Liver (tissue), 8 donors: ENCODE measurements at regions not wholly inside any gene's neighbourhood (a gene's known extent, or its start where the extent isn't known, plus 50 kb on each side); places are given as distances from the start of the nearest gene placed in this dataset.
A peak's percentile ranks its signal among the peaks of the same experiment; 100 is the strongest.

ENCODE experiments used
- DNase-seq: peaks from one replicate; pipeline ENCODE4 v3.0.0-alpha.2; 2017; ENCODE audit warnings: low spot score
- H3K27ac ChIP-seq, 2 donors: one replicate each; pipeline ENCODE4 v1.7.0; 2013; ENCODE audit warnings: inconsistent platforms in 2 of 2, low read length in 2 of 2, control low read depth in 1 of 2, low read depth in 1 of 2, mild to moderate bottlenecking in 1 of 2
- H3K27me3 ChIP-seq, 4 donors: one replicate each; pipeline versions ENCODE4 v1.6.1 to v1.7.0; 2013; ENCODE audit warnings: low read length in 3 of 4, inconsistent platforms in 1 of 4, mild to moderate bottlenecking in 1 of 4, moderate library complexity in 1 of 4; ENCODE audit not compliant: control insufficient read depth in 4 of 4, insufficient read depth in 4 of 4
- H3K36me3 ChIP-seq, 4 donors: one replicate each; pipeline versions ENCODE4 v1.6.1 to v1.7.0; 2013; ENCODE audit warnings: low read length in 3 of 4, mild to moderate bottlenecking in 3 of 4, low read depth in 1 of 4, moderate library complexity in 1 of 4; ENCODE audit not compliant: control insufficient read depth in 4 of 4, insufficient read depth in 3 of 4
- H3K4me1 ChIP-seq, 4 donors: one replicate each; pipeline versions ENCODE4 v1.6.1 to v1.7.0; 2013; ENCODE audit warnings: low read length in 3 of 4, mild to moderate bottlenecking in 3 of 4, moderate library complexity in 1 of 4; ENCODE audit not compliant: control insufficient read depth in 4 of 4, insufficient read depth in 4 of 4
- H3K4me3 ChIP-seq, 3 donors: one replicate each; pipeline versions ENCODE4 v1.6.1 to v1.7.0; 2013; ENCODE audit warnings: low read length in 3 of 3, control low read depth in 1 of 3, low read depth in 1 of 3, mild to moderate bottlenecking in 1 of 3
- H3K9ac ChIP-seq, 2 donors: one replicate each; pipeline ENCODE4 v1.7.0; 2013; ENCODE audit warnings: low read length in 2 of 2, mild to moderate bottlenecking in 2 of 2, moderate library complexity in 2 of 2, control low read depth in 1 of 2, low read depth in 1 of 2
- H3K9me3 ChIP-seq, 4 donors: one replicate each; pipeline versions ENCODE4 v1.6.1 to v1.7.0; 2013; ENCODE audit warnings: low read length in 3 of 4; ENCODE audit not compliant: control insufficient read depth in 4 of 4
- EGR1 ChIP-seq, 2 donors: IDR thresholded peaks; 2 replicates each; pipeline ENCODE4 v1.6.1; 2016 to 2018; ENCODE audit warnings: antibody characterized with exemption in 2 of 2, low read depth in 2 of 2
- FOXA2 ChIP-seq: IDR thresholded peaks from 2 replicates; pipeline ENCODE4 v1.6.1; 2016; ENCODE audit warnings: antibody characterized with exemption
- HNF4A ChIP-seq, 2 donors: conservative IDR thresholded peaks; 2 replicates each; pipeline ENCODE4 v1.6.1; 2016; ENCODE audit warnings: antibody characterized with exemption in 2 of 2, mild to moderate bottlenecking in 2 of 2
- JUND ChIP-seq, 2 donors: IDR thresholded peaks; 2 replicates each; pipeline ENCODE4 v1.6.1; 2016; ENCODE audit warnings: antibody characterized with exemption in 2 of 2
- NR2F2 ChIP-seq: IDR thresholded peaks from 2 replicates; pipeline ENCODE4 v1.6.1; 2016; ENCODE audit warnings: antibody characterized with exemption
- RAD21 ChIP-seq, 2 donors: IDR thresholded peaks; 2 replicates each; pipeline ENCODE4 v1.6.1; 2016; ENCODE audit warnings: antibody characterized with exemption in 2 of 2, mild to moderate bottlenecking in 2 of 2
- RXRA ChIP-seq, 2 donors: IDR thresholded peaks; 2 replicates each; pipeline ENCODE4 v1.6.1; 2017 to 2018; ENCODE audit warnings: antibody characterized with exemption in 2 of 2, mild to moderate bottlenecking in 1 of 2
- SP1 ChIP-seq: IDR thresholded peaks from 2 replicates; pipeline ENCODE4 v1.6.1; 2018; ENCODE audit warnings: antibody characterized with exemption, mild to moderate bottlenecking
- YY1 ChIP-seq: IDR thresholded peaks from 2 replicates; pipeline ENCODE4 v1.6.1; 2016; ENCODE audit warnings: antibody characterized with exemption, mild to moderate bottlenecking
- WGBS: extraction: QIAGEN DNeasy Blood & Tissue Kit; methylation state at CpG from one replicate; pipeline ENCODE4 v1.1.7; 2013; 5-methylcytosine and 5-hydroxymethylcytosine counted together
- TF ChIP-seq, protein P1 (sequence below): fragments of 150-350 bp; IDR thresholded peaks from 2 replicates; pipeline ENCODE4 v1.5.1; 2017; ENCODE audit warnings: improper control_type of control experiment, low read depth, low read length; ENCODE audit not compliant: missing input control
- TF ChIP-seq, protein P2 (sequence below): IDR thresholded peaks from 2 replicates; pipeline ENCODE4 v1.6.1; 2016; ENCODE audit warnings: antibody characterized with exemption
- TF ChIP-seq, protein P3 (sequence below): IDR thresholded peaks from 2 replicates; pipeline ENCODE4 v1.6.1; 2016; ENCODE audit warnings: antibody characterized with exemption
- donor health status: healthy.
- donor health status: healthy.
- donor health status: healthy.
- donor health status: healthy.
- donor health status: healthy.

DNA sequence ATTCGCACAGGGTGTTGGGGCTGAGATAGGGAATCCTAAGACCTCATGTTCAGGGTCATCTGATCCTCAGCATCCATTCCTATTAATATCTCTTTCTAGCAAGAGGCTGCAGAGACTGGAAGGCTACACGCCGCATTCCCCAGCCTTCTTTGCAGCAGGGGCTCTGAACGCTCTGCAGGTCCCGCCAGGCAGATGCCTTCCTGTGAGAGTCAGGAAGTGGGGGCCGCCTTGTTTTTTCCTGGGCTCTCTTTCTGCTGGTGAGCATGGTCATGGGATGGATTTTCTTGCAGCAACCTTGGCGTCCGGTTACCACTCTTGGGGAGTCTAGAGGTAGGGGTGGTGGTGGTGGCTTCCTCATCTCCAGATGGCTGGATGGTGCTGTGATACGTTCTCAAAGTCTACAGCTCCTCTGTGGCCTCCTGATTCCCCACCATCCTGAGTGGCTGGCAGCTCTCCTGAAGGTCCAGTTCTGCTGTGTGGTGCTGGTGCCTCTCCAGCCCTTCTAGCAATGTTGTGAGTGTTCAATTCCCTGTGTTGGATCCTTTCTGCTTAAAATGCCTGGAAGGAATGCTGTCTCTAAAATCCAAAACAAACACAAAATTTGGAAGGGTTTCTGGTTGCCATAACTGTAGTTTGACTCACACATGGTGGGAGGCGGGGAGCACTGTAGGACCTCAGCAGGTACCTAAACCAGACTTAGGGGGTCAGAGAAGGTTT lies 111.9 kb downstream of the CEBPB start (continued):
- TF ChIP-seq, protein P1, sequence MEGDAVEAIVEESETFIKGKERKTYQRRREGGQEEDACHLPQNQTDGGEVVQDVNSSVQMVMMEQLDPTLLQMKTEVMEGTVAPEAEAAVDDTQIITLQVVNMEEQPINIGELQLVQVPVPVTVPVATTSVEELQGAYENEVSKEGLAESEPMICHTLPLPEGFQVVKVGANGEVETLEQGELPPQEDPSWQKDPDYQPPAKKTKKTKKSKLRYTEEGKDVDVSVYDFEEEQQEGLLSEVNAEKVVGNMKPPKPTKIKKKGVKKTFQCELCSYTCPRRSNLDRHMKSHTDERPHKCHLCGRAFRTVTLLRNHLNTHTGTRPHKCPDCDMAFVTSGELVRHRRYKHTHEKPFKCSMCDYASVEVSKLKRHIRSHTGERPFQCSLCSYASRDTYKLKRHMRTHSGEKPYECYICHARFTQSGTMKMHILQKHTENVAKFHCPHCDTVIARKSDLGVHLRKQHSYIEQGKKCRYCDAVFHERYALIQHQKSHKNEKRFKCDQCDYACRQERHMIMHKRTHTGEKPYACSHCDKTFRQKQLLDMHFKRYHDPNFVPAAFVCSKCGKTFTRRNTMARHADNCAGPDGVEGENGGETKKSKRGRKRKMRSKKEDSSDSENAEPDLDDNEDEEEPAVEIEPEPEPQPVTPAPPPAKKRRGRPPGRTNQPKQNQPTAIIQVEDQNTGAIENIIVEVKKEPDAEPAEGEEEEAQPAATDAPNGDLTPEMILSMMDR = no peak
- no peak for TF ChIP-seq NR2F2
- TF ChIP-seq, protein P2, sequence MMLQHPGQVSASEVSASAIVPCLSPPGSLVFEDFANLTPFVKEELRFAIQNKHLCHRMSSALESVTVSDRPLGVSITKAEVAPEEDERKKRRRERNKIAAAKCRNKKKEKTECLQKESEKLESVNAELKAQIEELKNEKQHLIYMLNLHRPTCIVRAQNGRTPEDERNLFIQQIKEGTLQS = no peak

DNA sequence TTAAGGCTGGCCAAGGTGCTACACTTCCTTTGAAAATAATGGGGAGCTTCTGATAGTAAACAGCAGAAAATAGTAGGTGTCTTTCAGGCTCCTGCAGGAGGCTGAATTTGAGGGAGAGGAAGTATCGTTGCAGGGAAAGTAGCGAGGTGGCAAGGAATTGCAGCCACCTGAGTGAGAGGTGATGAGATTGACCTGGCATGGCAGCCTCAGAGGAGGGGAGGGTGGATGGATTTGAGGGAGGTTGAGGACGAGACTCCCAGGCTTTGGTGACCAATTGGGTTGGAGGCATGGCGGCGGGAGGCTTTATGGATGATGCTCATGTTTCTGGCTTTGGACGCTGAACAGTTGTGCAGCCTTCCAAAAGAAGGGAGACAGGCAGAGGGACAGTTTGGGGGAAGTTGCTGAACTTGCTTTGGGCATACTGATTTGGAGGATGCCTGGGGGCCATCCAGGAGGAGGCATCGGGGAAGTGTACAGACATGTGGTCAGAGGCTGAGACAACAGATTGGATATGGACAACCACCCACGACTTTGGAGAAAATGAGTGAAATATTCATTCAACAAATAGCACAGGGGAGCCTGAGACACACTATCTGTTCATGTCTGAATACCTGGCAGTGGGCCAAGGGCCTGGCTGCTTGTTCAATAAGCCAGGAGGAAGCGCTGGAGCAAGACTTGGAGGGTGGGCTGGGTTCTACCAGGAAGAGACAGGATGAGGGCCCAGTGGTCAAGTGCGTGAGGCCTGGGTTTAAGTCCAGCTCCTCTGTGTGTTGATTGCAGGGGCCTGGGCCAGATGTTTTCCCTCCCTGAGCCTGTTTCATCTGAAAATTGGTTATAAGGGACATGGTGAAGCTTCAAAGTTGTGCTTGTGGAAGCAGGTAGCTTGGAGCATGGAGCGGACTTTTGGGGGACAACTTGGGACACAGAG lies 113.2 kb downstream of the CEBPB start:
- DNase-seq = peak; percentile 62
- Histone ChIP-seq H3K36me3 (no peaks in the 10 kb centered on the region), H3K27me3 (no peaks in the 10 kb centered on the region), H3K4me3 (no peak overlapping the region), H3K27ac (peak overlapping the region; percentile 98 to 99), H3K9me3 (no peaks in the 10 kb centered on the region), H3K4me1 (peaks cover 15 to 42% (median 29%) of the 10 kb centered on the region in 4 donors), H3K9ac (peak overlapping the region; percentile 82 to 90)
- TF ChIP-seq EGR1 (IDR thresholded peaks at IDR 0.05; ENCODE audit: low read depth in 2 of 2) = no peak
- TF ChIP-seq JUND (IDR thresholded peaks at IDR 0.05) = no peak
- peak in 1 of 2 donors; percentile 3 for TF ChIP-seq HNF4A (conservative IDR thresholded peaks at IDR 0.05)
- 62% methylated on average over 11 of the region's 11 CpGs for WGBS

DNA sequence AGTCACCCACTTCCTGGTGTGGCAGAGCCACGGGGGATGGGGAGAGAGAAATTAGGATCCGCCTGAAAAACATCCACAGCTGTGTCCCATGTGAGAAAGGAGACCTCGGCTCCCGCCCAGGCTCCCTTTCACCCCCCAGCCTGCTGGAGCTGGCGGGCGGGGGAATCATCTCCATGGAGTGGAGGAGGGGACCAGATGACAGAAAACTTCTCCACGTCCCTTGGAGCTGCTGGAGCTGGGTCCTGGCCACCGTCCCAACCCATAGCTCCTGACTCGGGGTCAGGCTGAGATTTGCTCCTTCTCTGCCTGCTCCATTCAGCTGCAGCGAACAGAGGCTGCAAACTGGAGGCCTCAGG lies 113.8 kb downstream of the CEBPB start:
- no peaks in the 10 kb centered on the region for H3K9me3 ChIP-seq
- H3K36me3 ChIP-seq = no peaks in the 10 kb centered on the region
- peak overlapping the region in 1 of 3 donors; percentile 21 for H3K4me3 ChIP-seq
- no peak for DNase-seq
- H3K9ac ChIP-seq = peak overlapping the region; percentile 82 to 90
- H3K27ac ChIP-seq = peak overlapping the region; percentile 98 to 99
- TF ChIP-seq NR2F2 (peak; percentile 59), RAD21 (IDR thresholded peaks at IDR 0.05) (peak in 1 of 2 donors; percentile 50), RXRA (IDR thresholded peaks at IDR 0.05) (peak; percentile 48 to 52), FOXA2 (no peak), YY1 (no peak), HNF4A (conservative IDR thresholded peaks at IDR 0.05) (peak in 1 of 2 donors; percentile 6), SP1 (no peak)
- TF ChIP-seq, protein P3, sequence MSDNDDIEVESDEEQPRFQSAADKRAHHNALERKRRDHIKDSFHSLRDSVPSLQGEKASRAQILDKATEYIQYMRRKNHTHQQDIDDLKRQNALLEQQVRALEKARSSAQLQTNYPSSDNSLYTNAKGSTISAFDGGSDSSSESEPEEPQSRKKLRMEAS = peak; percentile 37
- no peaks in the 10 kb centered on the region for H3K27me3 ChIP-seq
- H3K4me1 ChIP-seq = peaks cover 15 to 49% (median 34%) of the 10 kb centered on the region in 4 donors
- 33% methylated on average over 10 of the region's 10 CpGs for WGBS
